K562 (cell line): ENCODE measurements at regions not wholly inside any gene's neighbourhood (a gene's known extent, or its start where the extent isn't known, plus 50 kb on each side); places are given as distances from the start of the nearest gene placed in this dataset.

Experiments
- BRCA1 ChIP-seq, 2 experiments: fragments of 450-650 bp in 1 of 2; sonication (generic) in 1 of 2; formaldehyde crosslinking in 1 of 2; IDR thresholded peaks; 2 replicates each; pipeline versions ENCODE4 v1.5.0 to v1.6.1; 2017 to 2020; ENCODE audit warnings: mild to moderate bottlenecking in 1 of 2, missing genetic modification reagents in 1 of 2
- CBFA2T2 ChIP-seq: fragments of 450-650 bp; conservative IDR thresholded peaks from 2 replicates; pipeline ENCODE4 v1.6.1; 2017; ENCODE audit warnings: mild to moderate bottlenecking
- GTF2E2 ChIP-seq: fragments of 200-800 bp; sonication (Bioruptor generic); IDR thresholded peaks from 2 replicates; pipeline ENCODE4 v1.6.1; 2016; ENCODE audit warnings: missing genetic modification characterization, missing compliant biosample characterization
- HDAC6 ChIP-seq: IDR thresholded peaks from 2 replicates; pipeline ENCODE4 v1.6.1; 2012; ENCODE audit warnings: low read depth, mild to moderate bottlenecking, control low read depth, inconsistent platforms, low read length, moderate library complexity
- NR2F6 ChIP-seq: fragments of 450-650 bp; formaldehyde crosslinking; IDR thresholded peaks from 2 replicates; pipeline ENCODE4 v1.4.0; 2020; ENCODE audit warnings: mild to moderate bottlenecking
- SAFB ChIP-seq: fragments of 200-400 bp; formaldehyde crosslinking; IDR thresholded peaks from 2 replicates; pipeline ENCODE4 v1.6.1; 2017; ENCODE audit warnings: low read depth, low read length, borderline replicate concordance
- ZNF212 ChIP-seq: fragments of 450-650 bp; formaldehyde crosslinking; IDR thresholded peaks from 2 replicates; pipeline ENCODE4 v1.4.0; 2020; ENCODE audit warnings: mild to moderate bottlenecking
- ZNF778 ChIP-seq: fragments of 450-650 bp; formaldehyde crosslinking; IDR thresholded peaks from 2 replicates; pipeline ENCODE4 v1.4.0; 2020; ENCODE audit warnings: mild to moderate bottlenecking, moderate library complexity
- TF ChIP-seq, protein P1 (sequence below): fragments of 450-650 bp; formaldehyde crosslinking; IDR thresholded peaks from 2 replicates; pipeline ENCODE4 v1.4.0; 2022; ENCODE audit warnings: missing genetic modification characterization
- TF ChIP-seq, protein P2 (sequence below): sonication (generic); formaldehyde crosslinking; IDR thresholded peaks from 2 replicates; pipeline ENCODE4 v1.8.1; 2023; ENCODE audit warnings: mild to moderate bottlenecking, missing genetic modification reagents
- TF ChIP-seq, protein P3 (sequence below): fragments of 250-450 bp; sonication (Bioruptor Pico); IDR thresholded peaks from 2 replicates; pipeline ENCODE4 v1.5.0; 2020; ENCODE audit warnings: mild to moderate bottlenecking

DNA sequence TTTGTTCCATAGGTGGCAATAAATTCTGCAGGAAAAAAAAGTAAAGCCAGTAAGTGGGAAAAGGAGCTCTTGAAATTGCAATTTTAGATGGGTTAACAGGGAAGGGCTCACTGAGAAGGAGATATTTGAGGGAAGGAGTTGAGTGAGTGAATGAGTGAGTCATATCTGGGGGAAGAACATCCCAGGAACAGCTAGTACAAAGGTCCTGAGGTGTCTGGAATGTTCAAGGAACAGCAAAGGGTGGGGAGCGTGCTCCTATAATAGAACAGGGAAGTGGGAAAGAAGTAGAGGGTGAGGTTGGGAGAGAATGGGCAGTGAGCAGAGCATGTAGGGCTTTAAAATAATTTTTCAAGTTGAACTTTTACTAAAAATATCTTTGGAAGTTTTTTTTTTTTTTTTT lies 68.0 kb upstream of the PSME4 start (continued):
- TF ChIP-seq, protein P1, sequence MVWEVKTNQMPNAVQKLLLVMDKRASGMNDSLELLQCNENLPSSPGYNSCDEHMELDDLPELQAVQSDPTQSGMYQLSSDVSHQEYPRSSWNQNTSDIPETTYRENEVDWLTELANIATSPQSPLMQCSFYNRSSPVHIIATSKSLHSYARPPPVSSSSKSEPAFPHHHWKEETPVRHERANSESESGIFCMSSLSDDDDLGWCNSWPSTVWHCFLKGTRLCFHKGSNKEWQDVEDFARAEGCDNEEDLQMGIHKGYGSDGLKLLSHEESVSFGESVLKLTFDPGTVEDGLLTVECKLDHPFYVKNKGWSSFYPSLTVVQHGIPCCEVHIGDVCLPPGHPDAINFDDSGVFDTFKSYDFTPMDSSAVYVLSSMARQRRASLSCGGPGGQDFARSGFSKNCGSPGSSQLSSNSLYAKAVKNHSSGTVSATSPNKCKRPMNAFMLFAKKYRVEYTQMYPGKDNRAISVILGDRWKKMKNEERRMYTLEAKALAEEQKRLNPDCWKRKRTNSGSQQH: no peak
- TF ChIP-seq, protein P2, sequence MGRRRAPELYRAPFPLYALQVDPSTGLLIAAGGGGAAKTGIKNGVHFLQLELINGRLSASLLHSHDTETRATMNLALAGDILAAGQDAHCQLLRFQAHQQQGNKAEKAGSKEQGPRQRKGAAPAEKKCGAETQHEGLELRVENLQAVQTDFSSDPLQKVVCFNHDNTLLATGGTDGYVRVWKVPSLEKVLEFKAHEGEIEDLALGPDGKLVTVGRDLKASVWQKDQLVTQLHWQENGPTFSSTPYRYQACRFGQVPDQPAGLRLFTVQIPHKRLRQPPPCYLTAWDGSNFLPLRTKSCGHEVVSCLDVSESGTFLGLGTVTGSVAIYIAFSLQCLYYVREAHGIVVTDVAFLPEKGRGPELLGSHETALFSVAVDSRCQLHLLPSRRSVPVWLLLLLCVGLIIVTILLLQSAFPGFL: no peak
- no peak for TF ChIP-seq BRCA1 (IDR thresholded peaks at IDR 0.05)
- no peak for TF ChIP-seq BRCA1 (CRISPR knock-in tag; IDR thresholded peaks at IDR 0.05)
- TF ChIP-seq GTF2E2: no peak
- TF ChIP-seq, protein P3, sequence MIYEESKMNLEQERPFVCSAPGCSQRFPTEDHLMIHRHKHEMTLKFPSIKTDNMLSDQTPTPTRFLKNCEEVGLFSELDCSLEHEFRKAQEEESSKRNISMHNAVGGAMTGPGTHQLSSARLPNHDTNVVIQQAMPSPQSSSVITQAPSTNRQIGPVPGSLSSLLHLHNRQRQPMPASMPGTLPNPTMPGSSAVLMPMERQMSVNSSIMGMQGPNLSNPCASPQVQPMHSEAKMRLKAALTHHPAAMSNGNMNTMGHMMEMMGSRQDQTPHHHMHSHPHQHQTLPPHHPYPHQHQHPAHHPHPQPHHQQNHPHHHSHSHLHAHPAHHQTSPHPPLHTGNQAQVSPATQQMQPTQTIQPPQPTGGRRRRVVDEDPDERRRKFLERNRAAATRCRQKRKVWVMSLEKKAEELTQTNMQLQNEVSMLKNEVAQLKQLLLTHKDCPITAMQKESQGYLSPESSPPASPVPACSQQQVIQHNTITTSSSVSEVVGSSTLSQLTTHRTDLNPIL (CRISPR knock-in tag): no peak
- no peak for TF ChIP-seq ZNF212
- no peak for TF ChIP-seq CBFA2T2
- no peak for TF ChIP-seq SAFB
- no peak for TF ChIP-seq NR2F6 (CRISPR knock-in tag)
- TF ChIP-seq HDAC6: no peak
- TF ChIP-seq ZNF778 (CRISPR knock-in tag): no peak
